ENCODE measurements at regions not wholly inside any gene's neighbourhood (a gene's known extent, or its start where the extent isn't known, plus 50 kb on each side); places are given as distances from the start of the nearest gene placed in this dataset.

- no peak overlapping the region for H3K4me3 ChIP-seq (ENCODE audit: low read depth, low read length, poor library complexity, severe bottlenecking)
- H3K27ac ChIP-seq (ENCODE audit: low read depth, low read length, poor library complexity, severe bottlenecking): no peak overlapping the region
- no peak for DNase-seq (ENCODE audit: low spot score)
- H3K36me3 ChIP-seq (ENCODE audit: insufficient read depth, low read length, poor library complexity, severe bottlenecking): no peaks in the 10 kb centered on the region
- no peaks in the 10 kb centered on the region for H3K27me3 ChIP-seq (replicated peaks; ENCODE audit: insufficient read depth, low read depth, low read length, poor library complexity)
- H3K4me1 ChIP-seq (ENCODE audit: insufficient read depth, low read length, poor library complexity, severe bottlenecking): peaks cover 7% of the 10 kb centered on the region
- CTCF ChIA-PET: no interaction called here
- POLR2A ChIA-PET (ENCODE audit: low non-redundant PET): no interaction called here
- H3K9me3 ChIP-seq (ENCODE audit: low read depth, low read length, poor library complexity, severe bottlenecking): no peaks in the 10 kb centered on the region
- TF ChIP-seq EZH2 (IDR thresholded peaks at IDR 0.05; ENCODE audit: borderline replicate concordance, low read depth, low read length, poor library complexity, severe bottlenecking): no peak
- no peak for TF ChIP-seq CTCF (conservative IDR thresholded peaks at IDR 0.05; ENCODE audit: low read depth, low read length)
- intact Hi-C loops (cut with micrococcal nuclease; ENCODE audit: unreplicated experiment): no loop called here
- BruUV-seq (replicated peaks): no TSS peak
These were observed 167.3 kb upstream of the SPRED2 start for GRCh38 chr2:65599693-65600092.

- no peaks in the 10 kb centered on the region for H3K9me3 ChIP-seq (ENCODE audit: low read depth, low read length, poor library complexity, severe bottlenecking)
- intact Hi-C loops (cut with micrococcal nuclease; ENCODE audit: unreplicated experiment): no loop called here
- no peak for TF ChIP-seq CTCF (conservative IDR thresholded peaks at IDR 0.05; ENCODE audit: low read depth, low read length)
- no peak for TF ChIP-seq EZH2 (IDR thresholded peaks at IDR 0.05; ENCODE audit: borderline replicate concordance, low read depth, low read length, poor library complexity, severe bottlenecking)
- ChIA-PET POLR2A (ENCODE audit: low non-redundant PET) (no interaction called here), CTCF (no interaction called here)
- no peaks in the 10 kb centered on the region for H3K36me3 ChIP-seq (ENCODE audit: insufficient read depth, low read length, poor library complexity, severe bottlenecking)
- no TSS peak for BruUV-seq (replicated peaks)
- H3K27me3 ChIP-seq (replicated peaks; ENCODE audit: insufficient read depth, low read depth, low read length, poor library complexity): no peaks in the 10 kb centered on the region
- H3K27ac ChIP-seq (ENCODE audit: low read depth, low read length, poor library complexity, severe bottlenecking): no peak overlapping the region
- H3K4me1 ChIP-seq (ENCODE audit: insufficient read depth, low read length, poor library complexity, severe bottlenecking): peaks cover 7% of the 10 kb centered on the region
- no peak overlapping the region for H3K4me3 ChIP-seq (ENCODE audit: low read depth, low read length, poor library complexity, severe bottlenecking)
- DNase-seq (ENCODE audit: low spot score): no peak
These were observed 166.6 kb upstream of the SPRED2 start for GRCh38 chr2:65598996-65599395.

GRCh38 chr2:65598264-65598663 lies 165.9 kb upstream of the SPRED2 start:
- CTCF ChIA-PET: no interaction called here

More at GRCh38 chr2:65598264-65598663, 165.9 kb upstream of the SPRED2 start:
- H3K27me3 ChIP-seq (replicated peaks; ENCODE audit: insufficient read depth, low read depth, low read length, poor library complexity): no peaks in the 10 kb centered on the region
- TF ChIP-seq EZH2 (IDR thresholded peaks at IDR 0.05; ENCODE audit: borderline replicate concordance, low read depth, low read length, poor library complexity, severe bottlenecking): no peak
- no peak for TF ChIP-seq CTCF (conservative IDR thresholded peaks at IDR 0.05; ENCODE audit: low read depth, low read length)
- H3K36me3 ChIP-seq (ENCODE audit: insufficient read depth, low read length, poor library complexity, severe bottlenecking): no peaks in the 10 kb centered on the region
- POLR2A ChIA-PET (ENCODE audit: low non-redundant PET): no interaction called here
- DNase-seq (ENCODE audit: low spot score): no peak
- H3K4me3 ChIP-seq (ENCODE audit: low read depth, low read length, poor library complexity, severe bottlenecking): no peak overlapping the region
- peaks cover 7% of the 10 kb centered on the region for H3K4me1 ChIP-seq (ENCODE audit: insufficient read depth, low read length, poor library complexity, severe bottlenecking)
- no TSS peak for BruUV-seq (replicated peaks)
- intact Hi-C loops (cut with micrococcal nuclease; ENCODE audit: unreplicated experiment): no loop called here
- H3K27ac ChIP-seq (ENCODE audit: low read depth, low read length, poor library complexity, severe bottlenecking): no peak overlapping the region
- H3K9me3 ChIP-seq (ENCODE audit: low read depth, low read length, poor library complexity, severe bottlenecking): no peaks in the 10 kb centered on the region
